Left lung (tissue), 4 donors: ENCODE measurements at regions not wholly inside any gene's neighbourhood (a gene's known extent, or its start where the extent isn't known, plus 50 kb on each side); places are given as distances from the start of the nearest gene placed in this dataset.

Source experiments
- ATAC-seq: fragments of 200-7000 bp; cut with Tn5 transposase; one replicate; pipeline ENCODE4 v1.9.1; 2020; ENCODE audit warnings: moderate library complexity
- DNase-seq, 4 donors: peaks; one replicate each; pipeline ENCODE4 v3.0.0-alpha.2; 2013 to 2020
- H3K27ac ChIP-seq, 2 donors: fragments of 200-600 bp; sonication (generic) in 1 of 2; one replicate each; pipeline versions ENCODE4 v1.5.0 to v1.8.0; 2020 to 2021
- H3K27me3 ChIP-seq, 2 donors: fragments of 200-600 bp; sonication (generic) in 1 of 2; one replicate each; pipeline versions ENCODE4 v1.5.0 to v1.8.0; 2020 to 2021
- H3K36me3 ChIP-seq, 2 donors: fragments of 200-600 bp; sonication (generic) in 1 of 2; one replicate each; pipeline versions ENCODE4 v1.5.0 to v1.8.0; 2020 to 2021
- H3K4me1 ChIP-seq, 2 donors: fragments of 200-600 bp; one replicate each; pipeline ENCODE4 v1.8.0; 2021
- H3K4me3 ChIP-seq, 2 donors: fragments of 200-600 bp; sonication (generic) in 1 of 2; one replicate each; pipeline versions ENCODE4 v1.5.0 to v1.8.0; 2020 to 2021; ENCODE audit warnings: mild to moderate bottlenecking in 1 of 2
- H3K9me3 ChIP-seq, 2 donors: fragments of 200-600 bp; sonication (generic) in 1 of 2; one replicate each; pipeline versions ENCODE4 v1.5.0 to v1.8.0; 2020 to 2021
- CTCF ChIP-seq, 2 donors: fragments of 200-600 bp; sonication (generic) in 1 of 2; IDR thresholded peaks; one replicate each; pipeline versions ENCODE4 v1.5.0 to v1.8.0; 2021; ENCODE audit warnings: antibody characterized with exemption in 2 of 2
- intact Hi-C, 2 donors: fragments of 100-400 bp; cut with DNase I; formaldehyde crosslinking; loops; one replicate each; pipeline versions ENCODE4 v1.11.2 to v1.14.2; 2022
- donor health status: DM: no; HTN: yes; CAD: no.
- donor health status: DM: no; HTN: no; CAD: no.

GRCh38 chr4:123209436-123209835, 187.2 kb upstream of the SPRY1 start:
- no peak overlapping the region for H3K27ac ChIP-seq
- TF ChIP-seq CTCF (IDR thresholded peaks at IDR 0.05): no peak
- no peaks in the 10 kb centered on the region for H3K4me1 ChIP-seq
- H3K9me3 ChIP-seq: no peaks in the 10 kb centered on the region
- no peak overlapping the region for H3K4me3 ChIP-seq
- intact Hi-C loops: no loop called here
- no peaks in the 10 kb centered on the region for H3K27me3 ChIP-seq
- H3K36me3 ChIP-seq: no peaks in the 10 kb centered on the region
- no peak for DNase-seq
- ATAC-seq: no peak

GRCh38 chr4:123215536-123215935, 181.1 kb upstream of the SPRY1 start:
- no peak overlapping the region for H3K4me3 ChIP-seq
- H3K9me3 ChIP-seq: no peaks in the 10 kb centered on the region
- no peak overlapping the region for H3K27ac ChIP-seq
- no peak for DNase-seq
- H3K27me3 ChIP-seq: no peaks in the 10 kb centered on the region
- H3K4me1 ChIP-seq: no peaks in the 10 kb centered on the region
- TF ChIP-seq CTCF (IDR thresholded peaks at IDR 0.05): no peak
- no peak for ATAC-seq
- intact Hi-C loops: no loop called here
- H3K36me3 ChIP-seq: no peaks in the 10 kb centered on the region

GRCh38 chr4:123216543-123216942, 180.1 kb upstream of the SPRY1 start:
- no peak for TF ChIP-seq CTCF (IDR thresholded peaks at IDR 0.05)
- H3K9me3 ChIP-seq: no peaks in the 10 kb centered on the region
- DNase-seq (no peak), ATAC-seq (no peak)
- intact Hi-C loops: no loop called here
- H3K36me3 ChIP-seq: no peaks in the 10 kb centered on the region
- H3K27me3 ChIP-seq: no peaks in the 10 kb centered on the region
- H3K4me3 ChIP-seq: no peak overlapping the region
- no peaks in the 10 kb centered on the region for H3K4me1 ChIP-seq
- H3K27ac ChIP-seq: no peak overlapping the region

- ATAC-seq (no peak), DNase-seq (no peak)
- no peaks in the 10 kb centered on the region for H3K27me3 ChIP-seq
- H3K9me3 ChIP-seq: no peaks in the 10 kb centered on the region
- H3K27ac ChIP-seq: no peak overlapping the region
- no peak overlapping the region for H3K4me3 ChIP-seq
- H3K36me3 ChIP-seq: no peaks in the 10 kb centered on the region
- intact Hi-C loops: no loop called here
- TF ChIP-seq CTCF (IDR thresholded peaks at IDR 0.05): no peak
- H3K4me1 ChIP-seq: no peaks in the 10 kb centered on the region
These were observed 179.6 kb upstream of the SPRY1 start for GRCh38 chr4:123216946-123217345.

- intact Hi-C loops: no loop called here
- Histone ChIP-seq H3K4me1 (no peaks in the 10 kb centered on the region), H3K27ac (no peak overlapping the region), H3K9me3 (no peaks in the 10 kb centered on the region), H3K36me3 (no peaks in the 10 kb centered on the region), H3K4me3 (no peak overlapping the region), H3K27me3 (no peaks in the 10 kb centered on the region)
- ATAC-seq (no peak), DNase-seq (no peak)
- TF ChIP-seq CTCF (IDR thresholded peaks at IDR 0.05): no peak
These were observed 178.9 kb upstream of the SPRY1 start for GRCh38 chr4:123217664-123218063.
